ENCODE measurements at regions not wholly inside any gene's neighbourhood (a gene's known extent, or its start where the extent isn't known, plus 50 kb on each side); places are given as distances from the start of the nearest gene placed in this dataset.

GRCh38 chr2:128794285-128794684 lies 475.6 kb upstream of the HS6ST1 start:
- no peak for DNase-seq (ENCODE audit: extremely low read depth in 1 of 2, low read depth in 1 of 2)

GRCh38 chr2:128796321-128796720 lies 477.7 kb upstream of the HS6ST1 start:
- DNase-seq (ENCODE audit: extremely low read depth in 1 of 2, low read depth in 1 of 2) = no peak

GRCh38 chr2:128797092-128797491 lies 478.4 kb upstream of the HS6ST1 start:
- no peak for DNase-seq (ENCODE audit: extremely low read depth in 1 of 2, low read depth in 1 of 2)

- no peak for DNase-seq (ENCODE audit: extremely low read depth in 1 of 2, low read depth in 1 of 2)
Observed at GRCh38 chr2:128797533-128797932, 478.9 kb upstream of the HS6ST1 start.

GRCh38 chr2:128797937-128798336 lies 479.3 kb upstream of the HS6ST1 start:
- no peak for DNase-seq (ENCODE audit: extremely low read depth in 1 of 2, low read depth in 1 of 2)

DNA sequence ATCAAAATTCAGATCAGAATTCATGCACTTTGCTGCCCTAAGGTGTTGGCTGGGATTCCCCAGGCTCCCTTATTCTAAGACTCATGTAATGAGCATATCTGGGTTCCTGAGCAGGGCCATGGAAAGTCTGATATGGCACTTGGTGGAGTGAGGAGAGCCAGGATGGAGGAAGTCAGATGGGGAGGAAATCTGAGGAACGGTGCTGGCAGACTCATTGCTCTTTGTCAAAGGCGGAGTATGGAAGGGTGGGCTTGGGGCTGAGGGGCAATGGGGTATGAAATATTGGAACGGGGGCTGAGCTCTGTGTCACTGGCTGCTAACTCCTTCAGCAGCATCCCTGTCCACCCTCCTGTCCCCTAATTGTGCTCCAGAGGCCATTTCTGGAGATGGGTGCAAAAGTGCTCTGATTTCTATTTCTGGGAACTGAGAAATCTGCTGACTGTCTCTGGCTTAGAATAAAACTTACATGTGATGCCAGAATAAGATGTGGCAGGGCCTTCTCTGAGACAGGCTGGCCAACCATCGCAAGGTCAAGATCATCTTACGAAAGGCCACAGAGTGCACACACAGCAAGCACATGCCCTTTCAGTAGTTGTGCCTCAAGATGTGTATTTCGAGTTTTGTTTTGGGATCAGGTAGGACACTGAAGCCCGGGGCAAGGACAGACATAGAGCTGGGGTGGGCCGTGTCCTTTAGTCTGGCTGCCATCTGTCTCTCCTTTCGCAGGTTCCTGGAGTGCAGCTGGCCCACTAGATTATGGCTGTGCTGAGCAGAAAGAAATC lies 480.0 kb upstream of the HS6ST1 start:
- DNase-seq (ENCODE audit: extremely low read depth in 1 of 2, low read depth in 1 of 2) = no peak

DNA sequence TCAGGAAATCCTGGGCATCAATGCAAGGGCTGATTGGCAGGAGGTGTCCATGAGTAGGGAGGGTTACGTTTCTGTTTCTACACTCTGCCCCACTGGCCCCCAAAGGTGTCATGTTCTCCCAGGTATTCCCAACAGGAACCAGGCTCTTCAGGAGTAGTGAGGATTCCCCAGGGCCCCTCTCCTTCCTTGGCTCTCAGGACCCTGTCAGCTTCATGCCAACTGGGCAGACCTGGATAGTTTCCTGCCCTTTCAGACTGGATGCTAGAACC lies 480.6 kb upstream of the HS6ST1 start:
- no peak for DNase-seq (ENCODE audit: extremely low read depth in 1 of 2, low read depth in 1 of 2)

GRCh38 chr2:128799730-128800129 lies 481.1 kb upstream of the HS6ST1 start:
- no peak for DNase-seq (ENCODE audit: extremely low read depth in 1 of 2, low read depth in 1 of 2)

GRCh38 chr2:128801576-128801975 lies 482.9 kb upstream of the HS6ST1 start:
- no peak for DNase-seq (ENCODE audit: extremely low read depth in 1 of 2, low read depth in 1 of 2)

DNA sequence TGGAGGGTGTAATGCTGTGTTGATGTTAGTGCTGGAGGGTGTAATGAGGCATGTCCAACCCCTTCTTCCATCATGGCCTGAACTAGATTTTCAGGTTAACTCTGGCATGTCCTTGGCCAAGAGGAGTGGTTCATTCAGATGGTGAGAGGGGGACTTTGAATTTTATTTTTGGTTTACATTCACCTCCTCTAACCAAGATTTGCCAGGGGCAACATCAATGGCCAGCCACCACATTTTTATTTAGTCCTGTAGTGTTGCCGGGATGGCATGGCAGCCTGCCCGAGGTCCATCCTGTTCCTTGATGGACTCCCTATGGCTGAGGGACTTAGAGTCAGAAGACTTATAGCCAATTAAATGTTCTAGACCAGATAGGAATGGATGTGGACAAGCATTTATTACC lies 484.6 kb upstream of the HS6ST1 start:
- no peak for DNase-seq (ENCODE audit: extremely low read depth in 1 of 2, low read depth in 1 of 2)

DNA sequence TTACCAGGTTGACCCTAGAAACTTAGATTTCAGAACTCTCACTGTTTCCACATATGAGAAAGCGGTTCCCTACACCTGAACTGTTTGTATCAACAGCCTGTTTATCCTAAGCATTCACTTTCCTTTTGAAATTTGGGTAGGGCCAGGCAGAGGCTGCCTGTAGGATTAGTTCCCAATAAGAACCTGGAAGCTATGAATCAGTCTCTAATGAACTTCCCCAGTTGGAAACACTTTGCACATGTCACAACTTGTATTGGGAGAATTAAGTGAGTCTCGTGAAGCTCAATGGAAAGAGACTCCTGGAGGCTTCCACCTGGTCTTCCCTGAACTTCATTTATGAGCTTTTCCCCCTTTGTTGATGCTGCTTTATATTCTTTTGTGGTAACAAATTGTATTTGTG lies 486.6 kb upstream of the HS6ST1 start:
- no peak for DNase-seq (ENCODE audit: extremely low read depth in 1 of 2, low read depth in 1 of 2)

DNA sequence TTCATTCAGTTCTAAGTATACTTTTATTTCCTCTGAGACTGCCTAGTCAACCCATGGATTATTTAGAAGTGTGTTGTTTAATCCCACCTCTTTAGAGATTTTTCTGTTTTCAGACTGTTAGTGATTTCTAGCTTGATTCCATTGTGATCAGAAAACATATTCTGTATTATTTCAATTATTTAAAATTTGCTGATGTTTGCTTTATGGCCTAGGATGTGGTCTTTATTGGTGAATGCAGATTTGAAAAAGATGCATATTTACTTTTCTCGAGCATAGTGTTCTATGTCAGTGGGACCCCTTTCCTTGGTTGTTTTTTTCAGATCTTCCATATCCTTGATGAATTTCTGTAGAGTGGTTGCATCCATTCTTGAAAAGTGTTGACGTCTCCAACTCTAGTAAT lies 487.2 kb upstream of the HS6ST1 start:
- DNase-seq (ENCODE audit: extremely low read depth in 1 of 2, low read depth in 1 of 2) = no peak

DNA sequence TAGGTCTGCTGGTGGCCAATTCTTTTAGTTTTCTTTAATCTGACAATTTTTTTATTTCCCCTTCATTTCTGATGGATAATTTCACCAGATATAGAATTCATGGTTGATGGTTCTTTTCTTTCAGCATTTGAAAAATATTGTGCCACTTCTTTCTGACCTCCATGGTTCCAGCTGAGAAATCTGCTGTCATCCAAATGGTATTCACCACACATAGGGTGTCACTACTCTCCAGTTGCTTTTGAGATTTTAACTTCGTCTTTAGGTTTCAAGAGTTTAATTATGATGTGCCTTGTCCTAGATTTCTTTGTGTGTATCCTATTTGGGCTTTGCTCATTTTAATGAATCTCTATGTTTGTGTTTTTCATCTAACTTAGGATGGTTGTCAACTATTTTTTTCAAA lies 488.6 kb upstream of the HS6ST1 start:
- DNase-seq (ENCODE audit: extremely low read depth in 1 of 2, low read depth in 1 of 2) = no peak

GRCh38 chr2:128808462-128809258 lies 490.0 kb upstream of the HS6ST1 start:
- no peak for DNase-seq (ENCODE audit: extremely low read depth in 1 of 2, low read depth in 1 of 2)

- no peak for DNase-seq (ENCODE audit: extremely low read depth in 1 of 2, low read depth in 1 of 2)
Observed at GRCh38 chr2:128809259-128809636, 490.6 kb upstream of the HS6ST1 start.

GRCh38 chr2:128809880-128810279 lies 491.2 kb upstream of the HS6ST1 start:
- no peak for DNase-seq (ENCODE audit: extremely low read depth in 1 of 2, low read depth in 1 of 2)

- no peak for DNase-seq (ENCODE audit: extremely low read depth in 1 of 2, low read depth in 1 of 2)
Observed at GRCh38 chr2:128812183-128812940, 493.7 kb upstream of the HS6ST1 start.

- DNase-seq (ENCODE audit: extremely low read depth in 1 of 2, low read depth in 1 of 2) = no peak
Observed at GRCh38 chr2:128813352-128814034, 494.8 kb upstream of the HS6ST1 start.

- no peak for DNase-seq (ENCODE audit: extremely low read depth in 1 of 2, low read depth in 1 of 2)
Observed at GRCh38 chr2:128815248-128815647, 496.6 kb upstream of the HS6ST1 start.

DNA sequence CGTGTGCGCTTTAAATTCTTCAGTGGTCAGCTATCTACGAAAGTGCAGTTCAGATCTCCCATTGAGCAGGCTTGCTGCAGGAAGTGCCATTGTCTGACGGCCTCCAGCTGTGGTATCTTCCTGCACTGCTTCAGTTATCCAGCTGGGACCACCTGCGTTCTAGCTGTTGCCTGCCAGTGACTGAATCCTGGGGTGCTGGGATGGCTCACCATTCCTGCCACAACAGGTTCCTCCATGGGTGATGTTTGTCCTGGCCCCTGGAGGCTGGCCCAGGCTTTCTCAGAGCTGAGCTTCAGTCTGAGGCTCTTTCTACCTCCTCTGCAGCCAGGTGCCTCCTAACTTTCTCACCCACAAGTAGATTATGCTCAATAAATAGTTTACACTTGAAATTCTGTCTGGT lies 498.5 kb upstream of the HS6ST1 start:
- no peak for DNase-seq (ENCODE audit: extremely low read depth in 1 of 2, low read depth in 1 of 2)

GRCh38 chr2:128817813-128818212 lies 499.1 kb upstream of the HS6ST1 start:
- DNase-seq (ENCODE audit: extremely low read depth in 1 of 2, low read depth in 1 of 2) = no peak

Measured in stimulated activated CD8-positive, alpha-beta memory T cell treated with anti-CD3 and anti-CD28 coated beads, Interleukin-7, amount 100 ng/mL, for 48 hours (primary cell).